OCI-LY3 (cell line): ENCODE measurements at regions not wholly inside any gene's neighbourhood (a gene's known extent, or its start where the extent isn't known, plus 50 kb on each side); places are given as distances from the start of the nearest gene placed in this dataset.

ENCODE experiments used
- EZH2phosphoT487 ChIP-seq: fragments of 200-600 bp; shearing (Covaris generic); IDR thresholded peaks from 2 replicates; pipeline ENCODE4 v1.6.1; 2018; ENCODE audit warnings: antibody characterized with exemption, mixed run types, low read depth
- TF ChIP-seq, protein P1 (sequence below): fragments of 200-600, 300-600 bp; sonication (generic); IDR thresholded peaks from 2 replicates; pipeline ENCODE4 v1.5.1; 2014; ENCODE audit warnings: antibody characterized with exemption, low read length, low read depth

DNA sequence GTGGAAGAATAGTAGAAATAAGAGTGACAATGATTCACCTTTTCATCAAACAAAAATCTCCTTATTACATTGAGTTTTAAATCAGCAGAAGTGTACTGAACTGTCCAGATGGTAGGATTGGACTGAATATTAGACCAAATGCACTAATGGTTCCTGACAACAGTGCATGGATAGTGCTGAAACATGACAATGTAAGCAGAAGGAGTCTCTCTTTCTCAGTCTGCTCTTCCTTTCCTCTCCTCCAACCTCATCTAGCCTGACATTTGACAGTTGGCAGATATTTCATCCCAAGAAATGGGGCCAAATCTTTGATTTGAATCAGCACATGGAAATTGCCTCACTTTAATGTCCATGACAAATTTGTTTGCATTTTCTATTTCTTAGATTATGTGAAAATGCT is 225.1 kb upstream of the PLSCR5 start:
- TF ChIP-seq, protein P1, sequence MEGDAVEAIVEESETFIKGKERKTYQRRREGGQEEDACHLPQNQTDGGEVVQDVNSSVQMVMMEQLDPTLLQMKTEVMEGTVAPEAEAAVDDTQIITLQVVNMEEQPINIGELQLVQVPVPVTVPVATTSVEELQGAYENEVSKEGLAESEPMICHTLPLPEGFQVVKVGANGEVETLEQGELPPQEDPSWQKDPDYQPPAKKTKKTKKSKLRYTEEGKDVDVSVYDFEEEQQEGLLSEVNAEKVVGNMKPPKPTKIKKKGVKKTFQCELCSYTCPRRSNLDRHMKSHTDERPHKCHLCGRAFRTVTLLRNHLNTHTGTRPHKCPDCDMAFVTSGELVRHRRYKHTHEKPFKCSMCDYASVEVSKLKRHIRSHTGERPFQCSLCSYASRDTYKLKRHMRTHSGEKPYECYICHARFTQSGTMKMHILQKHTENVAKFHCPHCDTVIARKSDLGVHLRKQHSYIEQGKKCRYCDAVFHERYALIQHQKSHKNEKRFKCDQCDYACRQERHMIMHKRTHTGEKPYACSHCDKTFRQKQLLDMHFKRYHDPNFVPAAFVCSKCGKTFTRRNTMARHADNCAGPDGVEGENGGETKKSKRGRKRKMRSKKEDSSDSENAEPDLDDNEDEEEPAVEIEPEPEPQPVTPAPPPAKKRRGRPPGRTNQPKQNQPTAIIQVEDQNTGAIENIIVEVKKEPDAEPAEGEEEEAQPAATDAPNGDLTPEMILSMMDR: no peak
- no peak for TF ChIP-seq EZH2phosphoT487
